MM.1S (cell line): ENCODE measurements at regions not wholly inside any gene's neighbourhood (a gene's known extent, or its start where the extent isn't known, plus 50 kb on each side); places are given as distances from the start of the nearest gene placed in this dataset.

Experiments used
- EZH2 ChIP-seq: fragments of 300-600 bp; sonication (generic); optimal IDR thresholded peaks from 2 replicates; pipeline ENCODE3; 2017; ENCODE audit warnings: low read depth, mild to moderate bottlenecking, antibody characterized with exemption, low read length, mixed read lengths
- EZH2phosphoT487 ChIP-seq: fragments of 300-600 bp; sonication (generic); IDR thresholded peaks from 2 replicates; pipeline ENCODE4 v1.6.1; 2018; ENCODE audit warnings: antibody characterized with exemption, low read length
- TF ChIP-seq, protein P1 (sequence below): fragments of 300-600 bp; sonication (generic); IDR thresholded peaks from 2 replicates; pipeline ENCODE4 v1.5.1; 2016; ENCODE audit warnings: antibody characterized with exemption, low read length, mixed read lengths

DNA sequence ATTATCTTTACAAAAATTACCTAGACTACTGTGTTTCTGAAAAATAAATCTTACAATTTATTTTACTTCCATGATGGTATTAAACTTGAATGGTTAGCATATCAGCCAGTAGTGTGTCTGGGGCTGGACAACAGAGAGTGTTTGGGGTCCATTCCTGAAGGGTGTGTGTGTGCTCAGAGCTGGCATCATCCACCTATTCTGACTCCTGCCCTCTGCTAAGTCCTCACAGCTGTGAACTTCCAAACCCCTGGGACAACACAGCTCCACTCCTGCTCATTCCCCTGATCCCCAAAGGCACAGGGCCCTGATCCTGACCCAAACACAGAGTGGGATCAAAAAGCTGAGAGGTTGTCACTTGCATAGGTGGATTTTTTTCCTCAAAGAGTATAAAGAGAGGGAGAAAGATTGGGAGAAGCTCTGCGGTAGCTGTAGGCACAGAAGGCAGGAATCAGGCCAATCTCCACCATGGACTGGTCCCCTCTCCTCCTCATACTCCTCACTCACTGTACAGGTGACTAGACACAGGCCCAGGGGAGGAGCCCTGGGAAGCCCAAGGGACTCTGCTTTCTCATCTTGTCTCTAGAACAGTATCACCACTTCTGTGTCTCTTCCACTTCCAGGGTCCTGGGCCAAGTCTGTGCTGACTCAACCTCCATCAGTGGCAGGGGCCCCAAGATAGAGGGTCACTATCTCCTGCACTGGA lies 55.7 kb upstream of the TOP3B start:
- TF ChIP-seq, protein P1, sequence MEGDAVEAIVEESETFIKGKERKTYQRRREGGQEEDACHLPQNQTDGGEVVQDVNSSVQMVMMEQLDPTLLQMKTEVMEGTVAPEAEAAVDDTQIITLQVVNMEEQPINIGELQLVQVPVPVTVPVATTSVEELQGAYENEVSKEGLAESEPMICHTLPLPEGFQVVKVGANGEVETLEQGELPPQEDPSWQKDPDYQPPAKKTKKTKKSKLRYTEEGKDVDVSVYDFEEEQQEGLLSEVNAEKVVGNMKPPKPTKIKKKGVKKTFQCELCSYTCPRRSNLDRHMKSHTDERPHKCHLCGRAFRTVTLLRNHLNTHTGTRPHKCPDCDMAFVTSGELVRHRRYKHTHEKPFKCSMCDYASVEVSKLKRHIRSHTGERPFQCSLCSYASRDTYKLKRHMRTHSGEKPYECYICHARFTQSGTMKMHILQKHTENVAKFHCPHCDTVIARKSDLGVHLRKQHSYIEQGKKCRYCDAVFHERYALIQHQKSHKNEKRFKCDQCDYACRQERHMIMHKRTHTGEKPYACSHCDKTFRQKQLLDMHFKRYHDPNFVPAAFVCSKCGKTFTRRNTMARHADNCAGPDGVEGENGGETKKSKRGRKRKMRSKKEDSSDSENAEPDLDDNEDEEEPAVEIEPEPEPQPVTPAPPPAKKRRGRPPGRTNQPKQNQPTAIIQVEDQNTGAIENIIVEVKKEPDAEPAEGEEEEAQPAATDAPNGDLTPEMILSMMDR: no peak
- TF ChIP-seq EZH2 (no peak), EZH2phosphoT487 (no peak)
